K562 (cell line): ENCODE measurements at regions not wholly inside any gene's neighbourhood (a gene's known extent, or its start where the extent isn't known, plus 50 kb on each side); places are given as distances from the start of the nearest gene placed in this dataset.

Source experiments
- ARID2 ChIP-seq: fragments of 450-650 bp; IDR thresholded peaks from 2 replicates; pipeline ENCODE4 v1.6.1; 2017; ENCODE audit warnings: antibody characterized with exemption, mild to moderate bottlenecking
- BCL6 ChIP-seq: fragments of 250-450 bp; sonication (Bioruptor Pico); IDR thresholded peaks from 2 replicates; pipeline ENCODE4 v1.4.0; 2020
- BRCA1 ChIP-seq, 2 experiments: fragments of 450-650 bp in 1 of 2; sonication (generic) in 1 of 2; formaldehyde crosslinking in 1 of 2; IDR thresholded peaks; 2 replicates each; pipeline versions ENCODE4 v1.5.0 to v1.6.1; 2017 to 2020; ENCODE audit warnings: mild to moderate bottlenecking in 1 of 2, missing genetic modification reagents in 1 of 2
- CAMTA2 ChIP-seq: fragments of 250-450 bp; sonication (Bioruptor Pico); conservative IDR thresholded peaks from 2 replicates; pipeline ENCODE4 v1.5.1; 2022
- CBX5 ChIP-seq: IDR thresholded peaks from 2 replicates; pipeline ENCODE4 v1.6.1; 2014; ENCODE audit warnings: low read depth, borderline replicate concordance
- CREB3L1 ChIP-seq: fragments of 450-650 bp; IDR thresholded peaks from 2 replicates; pipeline ENCODE4 v1.6.1; 2014; ENCODE audit warnings: low read depth, mild to moderate bottlenecking, moderate library complexity, borderline replicate concordance
- CREB5 ChIP-seq: fragments of 250-450 bp; sonication (Bioruptor Pico); IDR thresholded peaks from 2 replicates; pipeline ENCODE4 v1.5.0; 2020; ENCODE audit warnings: mild to moderate bottlenecking
- KLF16 ChIP-seq: IDR thresholded peaks from 2 replicates; pipeline ENCODE4 v1.6.1; 2016; ENCODE audit warnings: antibody characterized with exemption
- MTA1 ChIP-seq: fragments of 450-650 bp; IDR thresholded peaks from 2 replicates; pipeline ENCODE4 v1.6.1; 2017; ENCODE audit warnings: borderline replicate concordance
- NRF1 ChIP-seq, 2 experiments: fragments of 450-650 bp; IDR thresholded peaks in 1 of 2; conservative IDR thresholded peaks in 1 of 2; 2 replicates each; pipeline ENCODE4 v1.6.1; 2014; ENCODE audit warnings: mild to moderate bottlenecking in 2 of 2
- PKNOX1 ChIP-seq: fragments of 450-650 bp; IDR thresholded peaks from 2 replicates; pipeline ENCODE4 v1.6.1; 2016
- RFX7 ChIP-seq: fragments of 250-450 bp; sonication (Bioruptor Pico); IDR thresholded peaks from 2 replicates; pipeline ENCODE4 v1.5.1; 2021; ENCODE audit warnings: mild to moderate bottlenecking
- RNF2 ChIP-seq: sonication (generic); IDR thresholded peaks from 2 replicates; pipeline ENCODE4 v1.6.1; 2016
- SMAD3 ChIP-seq: fragments of 450-650 bp; formaldehyde crosslinking; conservative IDR thresholded peaks from 2 replicates; pipeline ENCODE4 v1.4.0; 2020; ENCODE audit warnings: mild to moderate bottlenecking
- SMAD4 ChIP-seq: fragments of 250-450 bp; sonication (Bioruptor Pico); conservative IDR thresholded peaks from 2 replicates; pipeline ENCODE4 v1.8.0; 2021; ENCODE audit warnings: inconsistent platforms, mild to moderate bottlenecking, moderate library complexity
- SMARCA4 ChIP-seq: fragments of 450-650 bp; IDR thresholded peaks from 2 replicates; pipeline ENCODE4 v1.6.1; 2016
- SMARCE1 ChIP-seq: fragments of 450-650 bp; IDR thresholded peaks from 2 replicates; pipeline ENCODE4 v1.7.1; 2016; ENCODE audit warnings: mild to moderate bottlenecking
- SNIP1 ChIP-seq: fragments of 450-650 bp; IDR thresholded peaks from 2 replicates; pipeline ENCODE4 v1.7.1; 2017; ENCODE audit warnings: low read depth, mild to moderate bottlenecking
- SPI1 ChIP-seq: IDR thresholded peaks from 2 replicates; pipeline ENCODE4 v1.6.1; 2011; ENCODE audit warnings: low read depth, low read length, control low read depth, borderline replicate concordance
- TAF9B ChIP-seq: fragments of 450-650 bp; IDR thresholded peaks from 2 replicates; pipeline ENCODE4 v1.6.1; 2018; ENCODE audit warnings: mild to moderate bottlenecking; ENCODE audit not compliant: partially characterized antibody
- ZBTB12 ChIP-seq: fragments of 250-450 bp; sonication (Bioruptor Pico); IDR thresholded peaks from 2 replicates; pipeline ENCODE4 v1.4.0; 2020
- ZBTB9 ChIP-seq: fragments of 450-650 bp; formaldehyde crosslinking; IDR thresholded peaks from 2 replicates; pipeline ENCODE4 v1.4.0; 2020; ENCODE audit warnings: mild to moderate bottlenecking, moderate library complexity
- ZNF282 ChIP-seq: sonication (generic); formaldehyde crosslinking; IDR thresholded peaks from 2 replicates; pipeline ENCODE4 v1.8.1; 2023; ENCODE audit warnings: missing genetic modification reagents
- ZNF766 ChIP-seq: fragments of 200-800 bp; sonication (Bioruptor generic); conservative IDR thresholded peaks from 2 replicates; pipeline ENCODE4 v1.6.1; 2016; ENCODE audit warnings: missing genetic modification characterization, missing compliant biosample characterization

GRCh38 chr2:21228041-21228895 lies 104.5 kb downstream of the TDRD15 start (continued):
- TF ChIP-seq ZBTB12 = no peak
- peak; percentile 58 for TF ChIP-seq TAF9B
- no peak for TF ChIP-seq ARID2
- TF ChIP-seq SMARCE1 = peak; percentile 73
- peak; percentile 29; the same call in 1 of the 2 replicates for TF ChIP-seq CREB3L1
- no peak for TF ChIP-seq MTA1
- TF ChIP-seq SPI1 = no peak
- TF ChIP-seq ZNF282 (CRISPR knock-in tag) = no peak
- no peak; the same call in 1 of the 2 replicates for TF ChIP-seq ZNF766
- no peak for TF ChIP-seq BRCA1 (IDR thresholded peaks at IDR 0.05)
- TF ChIP-seq BRCA1 (CRISPR knock-in tag; IDR thresholded peaks at IDR 0.05) = no peak
- TF ChIP-seq SNIP1 = no peak
- TF ChIP-seq CREB5 (CRISPR knock-in tag) = no peak
- TF ChIP-seq BCL6 (CRISPR knock-in tag) = no peak
- TF ChIP-seq SMAD4 (CRISPR knock-in tag) = peak; percentile 72
- no peak; a peak in 1 of 4 replicates for TF ChIP-seq NRF1 (conservative IDR thresholded peaks at IDR 0.05 in 1 of 2, IDR thresholded peaks at IDR 0.05 in 1 of 2)
- peak; percentile 84 for TF ChIP-seq PKNOX1
- no peak for TF ChIP-seq SMAD3 (CRISPR knock-in tag)
- TF ChIP-seq ZBTB9 (CRISPR knock-in tag) = no peak
- no peak for TF ChIP-seq CAMTA2 (CRISPR knock-in tag)
- TF ChIP-seq CBX5 = no peak
- TF ChIP-seq RFX7 = no peak
- TF ChIP-seq SMARCA4 = peak; percentile 86
- TF ChIP-seq RNF2 = peak; percentile 76
- peak; percentile 86 for TF ChIP-seq KLF16
